ENCODE measurements at regions not wholly inside any gene's neighbourhood (a gene's known extent, or its start where the extent isn't known, plus 50 kb on each side); places are given as distances from the start of the nearest gene placed in this dataset.

DNA sequence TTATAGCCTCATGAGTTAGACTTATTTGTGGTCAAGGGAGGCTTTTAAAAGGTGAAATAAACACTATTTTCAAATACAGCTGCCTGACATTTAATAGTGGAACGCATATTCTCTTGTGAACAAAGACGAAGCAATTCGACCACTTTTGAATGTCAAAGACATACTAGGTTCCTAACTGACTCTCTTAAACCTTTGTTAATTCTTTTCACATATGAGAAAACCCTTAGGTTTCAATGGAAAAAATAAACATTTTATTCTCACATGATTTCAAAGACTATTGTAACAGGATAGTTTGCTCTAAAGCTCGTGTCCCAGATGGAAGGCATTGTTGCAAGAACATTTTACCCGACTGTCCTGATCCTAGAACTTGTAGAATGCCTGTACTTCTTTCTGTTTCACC is 74.8 kb upstream of the BOC start:
- no peak for TF ChIP-seq EP300 (IDR thresholded peaks at IDR 0.05)
- no peak for TF ChIP-seq POLR2A (IDR thresholded peaks at IDR 0.05)
- TF ChIP-seq, protein P1, sequence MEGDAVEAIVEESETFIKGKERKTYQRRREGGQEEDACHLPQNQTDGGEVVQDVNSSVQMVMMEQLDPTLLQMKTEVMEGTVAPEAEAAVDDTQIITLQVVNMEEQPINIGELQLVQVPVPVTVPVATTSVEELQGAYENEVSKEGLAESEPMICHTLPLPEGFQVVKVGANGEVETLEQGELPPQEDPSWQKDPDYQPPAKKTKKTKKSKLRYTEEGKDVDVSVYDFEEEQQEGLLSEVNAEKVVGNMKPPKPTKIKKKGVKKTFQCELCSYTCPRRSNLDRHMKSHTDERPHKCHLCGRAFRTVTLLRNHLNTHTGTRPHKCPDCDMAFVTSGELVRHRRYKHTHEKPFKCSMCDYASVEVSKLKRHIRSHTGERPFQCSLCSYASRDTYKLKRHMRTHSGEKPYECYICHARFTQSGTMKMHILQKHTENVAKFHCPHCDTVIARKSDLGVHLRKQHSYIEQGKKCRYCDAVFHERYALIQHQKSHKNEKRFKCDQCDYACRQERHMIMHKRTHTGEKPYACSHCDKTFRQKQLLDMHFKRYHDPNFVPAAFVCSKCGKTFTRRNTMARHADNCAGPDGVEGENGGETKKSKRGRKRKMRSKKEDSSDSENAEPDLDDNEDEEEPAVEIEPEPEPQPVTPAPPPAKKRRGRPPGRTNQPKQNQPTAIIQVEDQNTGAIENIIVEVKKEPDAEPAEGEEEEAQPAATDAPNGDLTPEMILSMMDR (IDR thresholded peaks at IDR 0.05): no peak
- no peak for TF ChIP-seq POLR2AphosphoS5 (IDR thresholded peaks at IDR 0.05)
- no peaks in the 10 kb centered on the region for H3K9me3 ChIP-seq
- 92 to 95% methylated on average over 5 of the region's 5 CpGs for WGBS, 2 donors
- DNase-seq: no peak
- no peaks in the 10 kb centered on the region for H3K4me1 ChIP-seq
- no peaks in the 10 kb centered on the region for H3K36me3 ChIP-seq
- no peak for ATAC-seq (ENCODE audit: low FRiP score in 2 of 2)
- no peak overlapping the region for H3K4me3 ChIP-seq
- no peak overlapping the region for H3K27ac ChIP-seq
- no peaks in the 10 kb centered on the region for H3K27me3 ChIP-seq

DNA sequence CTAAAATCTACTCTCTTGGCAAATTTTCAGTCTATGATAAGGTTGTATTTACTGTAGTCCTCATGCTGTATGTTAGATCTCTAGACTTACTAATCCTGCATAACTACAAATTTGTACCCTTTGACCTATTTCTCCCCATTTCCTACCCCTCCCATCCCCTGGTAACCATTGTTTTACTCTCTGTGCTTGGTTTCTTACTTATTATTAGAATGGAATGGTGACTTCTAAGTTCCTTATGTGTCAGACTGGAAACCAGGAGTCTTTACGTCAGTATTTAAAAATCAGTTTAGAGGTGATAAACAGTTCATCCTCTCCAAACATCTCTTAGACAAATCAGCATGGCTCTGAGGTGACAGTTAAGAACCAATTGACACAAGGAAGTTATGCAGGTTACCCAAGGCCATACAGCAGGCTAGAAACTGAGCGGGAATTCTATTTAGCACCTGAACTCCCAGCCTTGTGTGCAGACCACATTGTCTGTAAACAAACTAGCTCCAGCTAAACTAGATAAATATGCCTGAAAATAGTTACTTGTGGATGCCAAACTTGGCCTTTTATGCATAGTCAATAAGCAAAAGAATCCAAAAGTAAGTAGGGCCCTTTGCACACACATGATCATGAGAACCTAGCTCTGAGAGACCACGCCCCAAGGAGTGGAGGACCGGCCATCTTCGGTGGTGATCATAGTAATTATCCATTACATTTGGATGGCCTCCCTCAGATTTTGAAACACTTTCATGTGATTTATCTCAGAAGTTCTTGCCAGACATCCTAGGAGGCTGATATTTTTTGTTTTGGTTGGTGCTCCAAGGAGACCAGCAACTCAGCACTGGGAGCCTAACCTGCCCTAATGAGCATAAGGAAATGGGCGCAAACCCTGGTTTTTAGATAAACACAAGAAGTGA is 72.3 kb upstream of the BOC start:
- no peak for TF ChIP-seq POLR2A (IDR thresholded peaks at IDR 0.05)
- no peak for TF ChIP-seq EP300 (IDR thresholded peaks at IDR 0.05)
- TF ChIP-seq, protein P1 (IDR thresholded peaks at IDR 0.05): no peak
- no peak for TF ChIP-seq POLR2AphosphoS5 (IDR thresholded peaks at IDR 0.05)
- DNase-seq (no peak), ATAC-seq (ENCODE audit: low FRiP score in 2 of 2) (no peak)
- no peak overlapping the region for H3K4me3 ChIP-seq
- no peaks in the 10 kb centered on the region for H3K9me3 ChIP-seq
- WGBS, 2 donors: 91 to 95% methylated on average over 6 of the region's 6 CpGs
- H3K27ac ChIP-seq: no peak overlapping the region
- no peaks in the 10 kb centered on the region for H3K36me3 ChIP-seq
- no peaks in the 10 kb centered on the region for H3K27me3 ChIP-seq
- H3K4me1 ChIP-seq: no peaks in the 10 kb centered on the region

- 79% methylated on average over 2 of the region's 2 CpGs for WGBS, 2 donors
- TF ChIP-seq, protein P1 (IDR thresholded peaks at IDR 0.05): no peak
- TF ChIP-seq POLR2AphosphoS5 (IDR thresholded peaks at IDR 0.05) (no peak), EP300 (IDR thresholded peaks at IDR 0.05) (no peak), POLR2A (IDR thresholded peaks at IDR 0.05) (no peak)
- no peaks in the 10 kb centered on the region for H3K36me3 ChIP-seq
- no peaks in the 10 kb centered on the region for H3K9me3 ChIP-seq
- ATAC-seq (ENCODE audit: low FRiP score in 2 of 2) (no peak), DNase-seq (no peak)
- no peak overlapping the region for H3K27ac ChIP-seq
- H3K27me3 ChIP-seq: no peaks in the 10 kb centered on the region
- H3K4me1 ChIP-seq: no peaks in the 10 kb centered on the region
- no peak overlapping the region for H3K4me3 ChIP-seq
Measured at GRCh38 chr3:113140876-113141275, 70.5 kb upstream of the BOC start.

DNA sequence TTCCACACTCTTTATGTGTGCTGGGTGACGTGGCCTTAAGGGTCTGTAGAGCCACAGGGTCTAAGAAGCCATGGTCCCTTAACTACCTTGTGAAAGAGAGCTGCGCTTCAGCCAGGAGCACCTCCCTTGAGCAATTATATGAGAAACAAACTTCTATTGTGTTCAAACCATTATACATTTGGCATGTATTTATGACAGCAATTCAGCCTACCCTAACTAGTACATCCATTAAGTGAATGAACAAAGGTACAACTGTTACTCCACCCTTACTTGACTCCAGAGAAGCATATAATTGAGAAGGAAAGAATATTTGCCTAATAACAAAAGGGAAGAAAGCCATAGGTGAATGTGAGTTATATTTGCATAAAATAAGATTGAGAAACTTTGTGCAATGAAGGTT is 69.8 kb upstream of the BOC start:
- Histone ChIP-seq H3K4me1 (no peaks in the 10 kb centered on the region), H3K27me3 (no peaks in the 10 kb centered on the region), H3K9me3 (no peaks in the 10 kb centered on the region), H3K4me3 (no peak overlapping the region), H3K36me3 (no peaks in the 10 kb centered on the region), H3K27ac (no peak overlapping the region)
- 81 to 93% methylated on average over 2 of the region's 2 CpGs for WGBS, 2 donors
- no peak for ATAC-seq (ENCODE audit: low FRiP score in 2 of 2)
- TF ChIP-seq POLR2AphosphoS5 (IDR thresholded peaks at IDR 0.05): no peak
- TF ChIP-seq POLR2A (IDR thresholded peaks at IDR 0.05): no peak
- TF ChIP-seq, protein P1 (IDR thresholded peaks at IDR 0.05): no peak
- TF ChIP-seq EP300 (IDR thresholded peaks at IDR 0.05): no peak
- DNase-seq: no peak

- Histone ChIP-seq H3K4me1 (no peaks in the 10 kb centered on the region), H3K27ac (no peak overlapping the region), H3K4me3 (no peak overlapping the region), H3K27me3 (no peaks in the 10 kb centered on the region), H3K36me3 (no peaks in the 10 kb centered on the region), H3K9me3 (no peaks in the 10 kb centered on the region)
- ATAC-seq (ENCODE audit: low FRiP score in 2 of 2) (no peak), DNase-seq (no peak)
- TF ChIP-seq POLR2A (IDR thresholded peaks at IDR 0.05) (no peak), POLR2AphosphoS5 (IDR thresholded peaks at IDR 0.05) (no peak), EP300 (IDR thresholded peaks at IDR 0.05) (no peak)
- TF ChIP-seq, protein P1 (IDR thresholded peaks at IDR 0.05): no peak
Measured at GRCh38 chr3:113142476-113142875, 68.9 kb upstream of the BOC start.

Measured in upper lobe of left lung (tissue), 6 donors.